Mucosa of stomach (tissue), 1 donor: ENCODE measurements at regions not wholly inside any gene's neighbourhood (a gene's known extent, or its start where the extent isn't known, plus 50 kb on each side); places are given as distances from the start of the nearest gene placed in this dataset.
"Not testable (repeated sequence)": the region's sequence is repeated elsewhere in the genome, so short reads cannot be mapped to it uniquely, and the experiment has no call there.

Experiments used
- H3K27me3 ChIP-seq: one replicate; pipeline ENCODE4 v1.7.0; 2013; ENCODE audit warnings: mild to moderate bottlenecking, low read length; ENCODE audit not compliant: control insufficient read depth, insufficient read depth
- H3K36me3 ChIP-seq: one replicate; pipeline ENCODE4 v1.7.0; 2013; ENCODE audit warnings: low read length; ENCODE audit not compliant: control insufficient read depth, insufficient read depth
- H3K4me1 ChIP-seq: one replicate; pipeline ENCODE4 v1.7.0; 2013; ENCODE audit warnings: mild to moderate bottlenecking, low read length; ENCODE audit not compliant: control insufficient read depth, insufficient read depth
- H3K4me3 ChIP-seq: one replicate; pipeline ENCODE4 v1.7.0; 2013; ENCODE audit warnings: low read length
- H3K9ac ChIP-seq: one replicate; pipeline ENCODE4 v1.7.0; 2013; ENCODE audit warnings: mild to moderate bottlenecking, low read length, moderate library complexity
- H3K9me3 ChIP-seq: one replicate; pipeline ENCODE4 v1.7.0; 2013; ENCODE audit warnings: mild to moderate bottlenecking, low read length, moderate library complexity; ENCODE audit not compliant: control insufficient read depth
- donor health status: Pancreatic carcinoma.

DNA sequence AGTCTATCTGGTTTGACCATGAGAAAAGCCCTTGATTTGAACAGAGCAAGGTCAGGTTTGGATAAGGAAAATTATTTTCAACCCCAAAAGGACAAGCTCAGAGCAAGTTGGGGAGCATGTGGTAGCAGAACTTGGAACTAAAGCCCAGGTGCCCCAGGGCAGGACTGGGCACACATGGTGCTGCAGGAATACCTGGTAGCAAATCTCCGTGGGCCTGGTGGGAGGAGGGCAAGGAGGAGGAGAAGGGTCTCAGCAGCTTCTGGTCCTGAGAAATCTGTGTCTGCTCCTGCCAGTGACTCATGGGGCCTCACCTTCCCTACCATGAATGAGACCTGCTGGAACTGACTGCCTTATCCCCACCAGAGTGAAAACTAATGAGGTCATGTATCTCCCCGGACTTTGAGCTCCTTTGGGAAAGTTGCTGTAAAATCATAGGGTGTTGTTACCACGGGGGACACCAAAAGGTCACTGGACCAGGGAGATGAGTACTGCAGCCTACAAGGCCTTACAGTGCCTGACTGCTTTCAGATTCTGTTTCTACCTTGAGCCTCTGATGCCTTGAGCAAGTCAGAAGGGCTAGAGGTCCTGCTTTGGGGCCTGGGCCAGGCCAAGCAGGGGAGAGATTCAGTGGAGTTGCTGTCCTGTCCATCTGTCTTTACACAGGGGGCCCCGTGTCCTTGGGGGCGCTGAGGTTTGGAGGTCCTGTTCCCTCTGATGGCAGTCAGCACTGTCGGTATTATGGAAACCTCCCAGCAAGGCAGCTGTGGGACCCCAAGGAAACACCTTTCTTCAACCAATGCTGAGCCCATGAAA is 304.0 kb downstream of the MYCN start:
- no peak overlapping the region for H3K4me3 ChIP-seq
- no peaks in the 10 kb centered on the region for H3K36me3 ChIP-seq
- peaks cover 4% of the 10 kb centered on the region for H3K4me1 ChIP-seq
- no peaks in the 10 kb centered on the region for H3K9me3 ChIP-seq
- no peak overlapping the region for H3K9ac ChIP-seq
- H3K27me3 ChIP-seq: peaks cover 6% of the 10 kb centered on the region

DNA sequence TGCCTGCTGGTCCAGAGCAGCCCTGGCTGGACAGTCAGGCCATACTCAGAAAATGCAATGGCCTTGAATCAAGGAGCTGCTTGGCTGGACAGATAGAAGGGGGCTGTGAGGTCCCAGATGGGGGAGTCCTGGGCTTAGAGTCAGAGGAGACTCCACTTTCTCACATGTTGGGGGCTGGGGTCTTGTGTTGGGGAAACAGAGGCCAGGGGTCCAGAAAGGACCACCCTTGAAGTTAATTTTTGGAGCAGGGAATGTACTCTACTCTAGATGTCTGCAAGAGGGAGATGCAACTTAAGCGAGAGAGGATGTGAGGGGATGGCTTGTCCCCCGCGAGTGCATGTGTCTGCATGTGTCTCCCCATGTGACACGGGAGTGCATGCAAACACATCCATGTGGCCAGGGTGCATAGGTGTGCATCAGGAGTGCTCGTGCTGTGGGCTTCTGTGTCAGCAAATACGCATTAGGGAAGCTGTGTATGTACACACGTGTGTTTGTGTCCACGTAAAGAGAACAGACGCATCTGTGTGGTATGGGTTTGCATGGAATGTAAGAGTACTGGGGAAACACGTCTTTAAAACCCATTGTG is 303.2 kb downstream of the MYCN start:
- peaks cover 4% of the 10 kb centered on the region for H3K4me1 ChIP-seq
- H3K9ac ChIP-seq: no peak overlapping the region
- H3K36me3 ChIP-seq: no peaks in the 10 kb centered on the region
- H3K27me3 ChIP-seq: peaks cover 6% of the 10 kb centered on the region
- H3K4me3 ChIP-seq: no peak overlapping the region
- H3K9me3 ChIP-seq: no peaks in the 10 kb centered on the region

DNA sequence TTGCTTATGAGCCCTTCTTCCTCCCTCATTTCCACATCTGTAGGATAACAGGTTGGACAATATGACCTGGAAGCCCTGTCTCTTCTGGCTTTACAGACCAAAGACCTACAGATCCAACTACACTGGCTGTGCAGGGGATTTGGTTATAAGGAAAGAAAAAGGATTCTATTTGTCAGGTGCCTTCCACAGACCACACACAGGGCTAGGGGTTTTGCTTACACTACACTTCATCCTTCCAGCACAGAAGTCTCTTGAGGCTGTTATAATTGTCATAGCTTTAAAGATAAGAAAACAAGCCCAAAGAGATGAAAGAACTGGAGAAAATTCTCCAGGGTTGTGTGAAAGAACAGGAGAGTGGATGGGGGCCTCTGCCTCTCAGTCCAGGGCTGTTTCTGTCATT is 302.6 kb downstream of the MYCN start:
- H3K9me3 ChIP-seq: no peaks in the 10 kb centered on the region
- no peak overlapping the region for H3K9ac ChIP-seq
- no peaks in the 10 kb centered on the region for H3K36me3 ChIP-seq
- peaks cover 4% of the 10 kb centered on the region for H3K4me1 ChIP-seq
- H3K4me3 ChIP-seq: no peak overlapping the region
- H3K27me3 ChIP-seq: peaks cover 6% of the 10 kb centered on the region

DNA sequence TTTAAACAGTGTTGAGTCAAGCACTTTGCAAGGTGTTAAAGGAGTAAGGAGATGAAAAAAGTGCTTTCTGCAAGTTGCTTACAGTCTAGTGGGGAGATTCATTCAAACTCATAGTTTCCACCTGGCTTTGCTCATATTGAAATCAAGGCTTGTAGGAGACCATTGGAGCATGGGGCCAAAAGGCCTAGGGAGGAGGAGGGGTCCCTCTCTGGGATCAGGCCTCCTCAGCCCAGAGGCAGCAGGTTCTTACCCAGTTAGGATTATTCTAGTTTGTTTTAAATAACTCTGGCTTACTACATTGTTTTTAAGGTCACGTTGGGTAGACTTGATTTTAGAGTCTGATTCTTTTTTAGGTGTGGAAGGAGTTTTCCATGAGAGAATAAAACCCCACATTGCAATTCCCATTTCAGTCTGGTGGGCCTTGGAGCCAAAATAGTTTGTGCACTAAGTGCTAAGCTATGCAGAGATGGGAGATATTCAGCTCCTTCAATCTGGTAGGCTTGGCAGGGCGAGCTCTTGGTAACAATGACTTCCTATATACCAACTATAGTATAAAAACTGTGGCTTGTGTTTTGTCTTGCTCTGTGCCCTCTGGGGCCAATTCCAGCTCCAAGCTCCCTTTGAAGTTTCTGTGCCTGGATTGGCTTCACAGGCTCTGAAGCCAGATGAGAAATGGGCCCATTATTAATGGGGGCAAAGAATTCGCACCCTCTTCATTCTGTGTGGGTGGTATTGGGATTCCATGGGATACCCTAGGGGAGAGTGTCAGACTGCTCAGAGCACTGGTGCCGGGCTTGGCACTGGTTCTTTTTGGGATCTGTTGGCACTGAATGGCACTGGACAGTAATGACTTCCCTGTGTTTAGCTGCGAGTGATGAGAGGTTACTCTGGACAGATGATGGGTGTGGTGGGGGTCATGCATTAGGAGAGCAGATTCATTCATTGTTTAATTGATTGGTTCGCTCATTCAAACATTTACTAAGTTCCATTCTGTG is 301.1 kb downstream of the MYCN start:
- Histone ChIP-seq H3K27me3 (peaks cover 6% of the 10 kb centered on the region), H3K9ac (no peak overlapping the region), H3K9me3 (no peaks in the 10 kb centered on the region), H3K4me3 (no peak overlapping the region), H3K4me1 (no peaks in the 10 kb centered on the region), H3K36me3 (no peaks in the 10 kb centered on the region)

DNA sequence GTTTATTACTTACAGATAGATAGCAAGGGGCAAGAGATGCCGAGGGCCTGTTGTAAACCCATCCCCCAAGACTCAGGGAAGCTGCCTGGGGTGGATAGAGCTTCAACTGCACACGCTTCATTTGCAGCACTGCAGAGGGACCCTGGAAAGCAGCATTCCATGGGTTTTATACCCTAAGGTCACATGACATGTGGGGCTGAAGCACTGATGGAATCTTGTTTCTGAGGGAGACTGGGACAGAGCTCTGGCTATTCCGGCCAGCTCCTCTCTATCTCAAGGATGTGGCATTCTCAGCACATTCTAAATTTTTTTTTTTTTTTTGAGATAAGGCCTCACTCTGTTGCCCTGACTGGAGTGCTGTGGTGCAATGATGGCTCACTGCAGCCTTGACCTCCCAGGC is 300.1 kb downstream of the MYCN start:
- Histone ChIP-seq H3K4me3 (no peak overlapping the region), H3K9ac (no peak overlapping the region), H3K36me3 (no peaks in the 10 kb centered on the region), H3K9me3 (no peaks in the 10 kb centered on the region), H3K4me1 (no peaks in the 10 kb centered on the region), H3K27me3 (peaks cover 2% of the 10 kb centered on the region)

DNA sequence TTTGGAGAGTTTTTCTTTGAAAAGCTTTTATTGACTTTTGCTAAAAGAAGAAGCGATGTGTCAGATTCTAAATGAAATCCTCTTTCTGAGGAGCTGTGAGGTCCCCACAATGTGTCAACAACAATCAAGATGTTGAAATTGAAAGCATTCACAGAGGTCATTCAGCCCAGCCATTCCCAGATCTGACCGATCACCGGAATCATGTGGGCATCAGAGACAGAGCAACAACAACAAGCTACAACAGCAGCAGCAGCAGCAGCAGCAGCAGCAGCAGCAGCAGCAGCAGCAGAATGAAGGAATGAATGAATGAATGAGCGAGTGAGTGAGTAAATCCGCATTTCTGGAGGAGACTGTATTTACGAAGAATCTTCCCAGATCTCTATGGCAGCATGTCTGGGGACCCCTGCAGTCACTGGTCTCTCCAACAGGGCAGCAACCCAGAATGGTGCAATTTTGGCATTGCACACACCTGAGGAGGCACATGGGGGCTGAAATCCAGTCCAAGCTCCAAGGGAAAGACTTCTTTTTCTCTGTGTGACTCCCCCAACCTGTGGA is 299.0 kb downstream of the MYCN start:
- Histone ChIP-seq H3K36me3 (no peaks in the 10 kb centered on the region), H3K9me3 (no peaks in the 10 kb centered on the region), H3K4me1 (no peaks in the 10 kb centered on the region)

DNA sequence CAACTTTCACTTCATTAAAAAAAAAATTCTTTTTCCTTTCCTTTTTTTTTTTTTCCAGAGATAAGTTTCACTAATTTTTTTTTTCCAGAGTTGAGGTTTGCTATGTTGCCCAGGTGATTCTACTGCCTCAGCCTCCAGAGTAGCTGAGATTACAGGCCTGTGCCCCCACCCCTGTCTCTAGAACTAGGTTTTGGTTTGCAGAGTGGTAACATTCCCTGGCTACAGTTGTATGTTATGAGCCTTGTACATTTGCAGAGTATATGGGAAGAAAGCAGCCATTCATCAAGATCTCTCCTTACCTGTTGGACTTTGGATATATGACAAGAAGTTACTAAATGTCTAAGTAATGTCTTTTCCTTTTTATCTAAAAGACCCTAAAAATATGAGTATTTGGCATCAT is 298.4 kb downstream of the MYCN start:
- Histone ChIP-seq H3K4me3 (no peak overlapping the region), H3K36me3 (no peaks in the 10 kb centered on the region), H3K27me3 (no peaks in the 10 kb centered on the region), H3K4me1 (no peaks in the 10 kb centered on the region), H3K9me3 (no peaks in the 10 kb centered on the region), H3K9ac (no peak overlapping the region)

More for the DNA sequence above, 299.0 kb downstream of the MYCN start:
- H3K4me3 ChIP-seq: no peak overlapping the region
- H3K27me3 ChIP-seq: no peaks in the 10 kb centered on the region
- no peak overlapping the region for H3K9ac ChIP-seq

DNA sequence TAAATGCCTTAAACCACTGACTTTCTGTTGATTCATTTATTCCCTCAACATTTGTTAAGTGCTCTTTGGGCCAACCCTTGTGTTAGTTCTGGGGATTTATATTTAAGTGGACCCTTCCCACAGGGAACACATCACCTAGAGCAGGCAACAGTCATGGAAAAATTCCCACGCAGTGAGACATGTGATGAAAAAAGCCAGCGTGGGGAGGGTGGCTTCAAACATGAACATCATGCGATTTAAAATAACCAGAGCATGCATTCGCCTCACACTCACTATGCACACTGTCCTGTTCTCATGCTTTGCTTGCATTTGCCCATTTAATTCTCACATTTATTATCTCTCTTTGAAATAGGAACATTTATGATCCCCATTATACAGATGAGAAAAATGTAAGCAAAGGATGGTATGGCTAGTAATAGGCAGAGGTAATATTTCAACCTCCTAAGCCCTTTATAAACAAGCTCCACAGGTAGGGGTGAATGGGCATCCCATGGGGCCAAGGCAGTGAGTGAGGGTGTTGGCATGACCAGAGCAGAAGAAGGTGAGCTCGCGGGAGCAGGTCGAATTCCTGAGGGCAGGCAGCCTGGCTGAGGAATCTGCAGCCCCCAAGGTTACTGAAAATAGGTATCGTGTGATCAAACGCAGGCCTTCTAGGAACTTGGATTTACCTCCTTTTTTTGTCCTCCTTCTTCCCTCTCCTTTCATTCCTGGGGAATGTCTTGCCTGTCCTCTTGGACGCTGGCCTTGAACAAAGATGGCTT is 297.8 kb downstream of the MYCN start:
- Histone ChIP-seq H3K4me1 (no peaks in the 10 kb centered on the region), H3K9ac (no peak overlapping the region), H3K9me3 (no peaks in the 10 kb centered on the region), H3K27me3 (no peaks in the 10 kb centered on the region), H3K36me3 (no peaks in the 10 kb centered on the region), H3K4me3 (no peak overlapping the region)

DNA sequence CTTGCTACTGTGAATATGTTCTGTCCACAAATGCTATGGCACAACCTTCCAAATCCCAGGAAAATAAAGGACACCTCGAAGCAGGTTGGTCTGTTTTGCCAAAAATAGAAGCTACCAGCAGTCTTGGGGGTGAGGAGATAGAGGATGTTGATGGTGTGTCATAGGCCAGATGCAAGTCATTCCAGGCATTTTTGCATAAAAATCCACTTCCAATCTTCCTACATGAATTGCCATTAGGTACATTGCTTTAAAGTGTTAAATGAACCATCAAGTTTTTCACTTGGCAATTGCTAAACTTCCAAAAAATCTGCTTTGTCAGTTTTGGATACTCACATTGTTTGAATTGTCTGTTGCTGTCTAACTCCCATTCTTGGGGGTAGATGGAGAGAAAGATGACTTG is 295.4 kb downstream of the MYCN start:
- Histone ChIP-seq H3K9ac (no peak overlapping the region), H3K9me3 (no peaks in the 10 kb centered on the region), H3K4me3 (no peak overlapping the region), H3K4me1 (no peaks in the 10 kb centered on the region), H3K27me3 (no peaks in the 10 kb centered on the region), H3K36me3 (no peaks in the 10 kb centered on the region)

DNA sequence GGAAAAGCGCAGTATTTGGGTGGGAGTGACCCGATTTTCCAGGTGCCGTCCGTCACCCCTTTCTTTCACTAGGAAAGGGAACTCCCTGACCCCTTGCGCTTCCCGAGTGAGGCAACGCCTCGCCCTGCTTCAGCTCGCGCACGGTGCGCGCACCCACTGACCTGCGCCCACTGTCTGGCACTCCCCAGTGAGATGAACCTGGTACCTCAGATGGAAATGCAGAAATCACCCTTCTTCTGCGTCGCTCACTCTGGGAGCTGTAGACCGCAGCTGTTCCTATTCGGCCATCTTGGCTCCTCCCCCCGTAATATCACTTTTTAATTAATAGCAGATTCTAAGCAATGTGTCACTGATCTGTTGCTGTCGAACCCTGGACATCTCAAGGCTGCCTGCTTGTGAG is 294.9 kb downstream of the MYCN start:
- H3K4me1 ChIP-seq, H3K36me3 ChIP-seq, H3K27me3 ChIP-seq, H3K9me3 ChIP-seq, H3K9ac ChIP-seq, H3K4me3 ChIP-seq: not testable (repeated sequence)

DNA sequence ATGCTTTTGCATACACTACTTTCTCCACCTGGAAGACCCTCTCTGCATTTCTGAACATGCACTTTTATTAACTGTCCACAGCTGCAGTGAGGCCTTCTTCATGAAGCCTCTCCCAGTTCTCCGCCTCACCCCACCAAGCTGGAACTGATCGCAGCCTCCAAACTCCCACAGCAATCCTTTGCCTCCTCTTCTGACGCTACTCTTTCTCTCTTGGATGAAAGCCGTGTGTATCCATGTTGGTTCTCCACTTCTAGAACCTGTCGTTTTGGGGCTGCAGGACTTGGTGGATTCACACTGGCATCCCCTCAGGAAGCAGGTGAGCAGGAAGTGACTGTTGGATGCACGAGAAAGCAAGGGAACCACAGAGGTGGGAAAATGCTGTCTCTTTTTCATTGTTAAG is 288.6 kb downstream of the MYCN start:
- Histone ChIP-seq H3K9ac (no peak overlapping the region), H3K9me3 (no peaks in the 10 kb centered on the region), H3K4me1 (no peaks in the 10 kb centered on the region), H3K4me3 (no peak overlapping the region), H3K27me3 (no peaks in the 10 kb centered on the region), H3K36me3 (no peaks in the 10 kb centered on the region)
